HEK293 (cell line): ENCODE measurements at regions not wholly inside any gene's neighbourhood (a gene's known extent, or its start where the extent isn't known, plus 50 kb on each side); places are given as distances from the start of the nearest gene placed in this dataset.

ENCODE experiments used
- HOXA7 ChIP-seq: sonication (generic); formaldehyde crosslinking; IDR thresholded peaks from 2 replicates; pipeline ENCODE4 v1.8.1; 2022; ENCODE audit warnings: missing genetic modification reagents, borderline replicate concordance
- PRDM1 ChIP-seq: fragments of 450-650 bp; formaldehyde crosslinking; IDR thresholded peaks from 2 replicates; pipeline ENCODE4; 2016; ENCODE audit warnings: missing biosample characterization, missing genetic modification characterization
- SP2 ChIP-seq: fragments of 450-650 bp; formaldehyde crosslinking; IDR thresholded peaks from 2 replicates; pipeline ENCODE4 v1.5.1; 2016; ENCODE audit warnings: missing biosample characterization, missing genetic modification characterization
- ZNF335 ChIP-seq: fragments of 450-650 bp; formaldehyde crosslinking; conservative IDR thresholded peaks from 2 replicates; pipeline ENCODE4 v1.5.1; 2016; ENCODE audit warnings: missing biosample characterization, missing genetic modification characterization
- ZNF664 ChIP-seq: fragments of 450-650 bp; formaldehyde crosslinking; IDR thresholded peaks from 2 replicates; pipeline ENCODE4 v1.5.1; 2016; ENCODE audit warnings: missing biosample characterization, missing genetic modification characterization
- ZNF830 ChIP-seq: fragments of 450-650 bp; IDR thresholded peaks from 2 replicates; pipeline ENCODE4 v1.5.0; 2018; ENCODE audit warnings: missing biosample characterization, missing genetic modification characterization, low read depth, mild to moderate bottlenecking, moderate library complexity
- TF ChIP-seq, protein P1 (sequence below): fragments of 450-650 bp; formaldehyde crosslinking; IDR thresholded peaks from 2 replicates; pipeline ENCODE4 v1.5.1; 2016; ENCODE audit warnings: missing biosample characterization, missing genetic modification characterization
- TF ChIP-seq, protein P2 (sequence below): fragments of 450-650 bp; formaldehyde crosslinking; IDR thresholded peaks from 2 replicates; pipeline ENCODE4 v1.5.1; 2016; ENCODE audit warnings: missing biosample characterization, missing genetic modification characterization

DNA sequence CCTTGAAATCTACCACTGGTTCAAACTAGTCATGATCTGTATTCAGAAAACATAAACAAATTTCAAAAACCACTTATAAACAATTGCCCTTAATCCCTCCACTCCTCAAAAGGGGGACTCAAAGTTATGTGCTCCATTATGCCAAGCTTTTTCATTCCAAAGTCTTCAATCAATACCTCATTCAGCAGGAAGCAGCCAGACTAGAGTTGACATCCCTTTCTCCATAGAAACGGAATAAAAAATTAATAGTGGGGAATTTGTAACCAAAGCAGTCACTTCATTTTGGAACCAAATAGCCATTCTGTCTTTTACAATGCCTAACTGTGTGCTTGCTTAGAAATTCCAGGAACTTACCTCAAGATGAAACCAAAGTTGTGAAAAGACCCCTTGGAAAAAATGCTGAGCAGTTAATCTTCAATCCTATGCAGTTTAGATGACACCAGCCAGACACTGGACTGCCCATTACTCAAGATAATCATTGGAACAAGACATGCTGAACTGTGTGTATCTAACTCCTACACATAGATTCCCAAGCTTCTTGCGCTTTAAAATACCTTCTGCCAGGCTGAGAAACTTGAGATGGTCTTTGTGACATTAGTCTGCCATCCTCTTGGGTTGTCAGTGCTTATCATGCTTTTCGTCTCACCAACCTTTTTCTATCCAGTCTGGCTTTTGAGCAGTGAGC, 406.2 kb downstream of the PLOD2 start:
- TF ChIP-seq, protein P1, sequence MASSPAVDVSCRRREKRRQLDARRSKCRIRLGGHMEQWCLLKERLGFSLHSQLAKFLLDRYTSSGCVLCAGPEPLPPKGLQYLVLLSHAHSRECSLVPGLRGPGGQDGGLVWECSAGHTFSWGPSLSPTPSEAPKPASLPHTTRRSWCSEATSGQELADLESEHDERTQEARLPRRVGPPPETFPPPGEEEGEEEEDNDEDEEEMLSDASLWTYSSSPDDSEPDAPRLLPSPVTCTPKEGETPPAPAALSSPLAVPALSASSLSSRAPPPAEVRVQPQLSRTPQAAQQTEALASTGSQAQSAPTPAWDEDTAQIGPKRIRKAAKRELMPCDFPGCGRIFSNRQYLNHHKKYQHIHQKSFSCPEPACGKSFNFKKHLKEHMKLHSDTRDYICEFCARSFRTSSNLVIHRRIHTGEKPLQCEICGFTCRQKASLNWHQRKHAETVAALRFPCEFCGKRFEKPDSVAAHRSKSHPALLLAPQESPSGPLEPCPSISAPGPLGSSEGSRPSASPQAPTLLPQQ (tag by site-specific recombination): no peak
- TF ChIP-seq HOXA7 (CRISPR knock-in tag) (no peak), PRDM1 (tag by site-specific recombination) (no peak), ZNF335 (tag by site-specific recombination) (no peak), ZNF830 (tag by site-specific recombination) (no peak), ZNF664 (tag by site-specific recombination) (no peak), SP2 (tag by site-specific recombination) (no peak)
- TF ChIP-seq, protein P2, sequence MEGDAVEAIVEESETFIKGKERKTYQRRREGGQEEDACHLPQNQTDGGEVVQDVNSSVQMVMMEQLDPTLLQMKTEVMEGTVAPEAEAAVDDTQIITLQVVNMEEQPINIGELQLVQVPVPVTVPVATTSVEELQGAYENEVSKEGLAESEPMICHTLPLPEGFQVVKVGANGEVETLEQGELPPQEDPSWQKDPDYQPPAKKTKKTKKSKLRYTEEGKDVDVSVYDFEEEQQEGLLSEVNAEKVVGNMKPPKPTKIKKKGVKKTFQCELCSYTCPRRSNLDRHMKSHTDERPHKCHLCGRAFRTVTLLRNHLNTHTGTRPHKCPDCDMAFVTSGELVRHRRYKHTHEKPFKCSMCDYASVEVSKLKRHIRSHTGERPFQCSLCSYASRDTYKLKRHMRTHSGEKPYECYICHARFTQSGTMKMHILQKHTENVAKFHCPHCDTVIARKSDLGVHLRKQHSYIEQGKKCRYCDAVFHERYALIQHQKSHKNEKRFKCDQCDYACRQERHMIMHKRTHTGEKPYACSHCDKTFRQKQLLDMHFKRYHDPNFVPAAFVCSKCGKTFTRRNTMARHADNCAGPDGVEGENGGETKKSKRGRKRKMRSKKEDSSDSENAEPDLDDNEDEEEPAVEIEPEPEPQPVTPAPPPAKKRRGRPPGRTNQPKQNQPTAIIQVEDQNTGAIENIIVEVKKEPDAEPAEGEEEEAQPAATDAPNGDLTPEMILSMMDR (tag by site-specific recombination): no peak
